Adrenal gland (tissue), 5 donors: ENCODE measurements at regions not wholly inside any gene's neighbourhood (a gene's known extent, or its start where the extent isn't known, plus 50 kb on each side); places are given as distances from the start of the nearest gene placed in this dataset.

Experiments used
- POLR2A ChIP-seq, 2 donors: fragments of 450-650 bp; IDR thresholded peaks; one replicate each; pipeline ENCODE4 v1.6.1; 2017; ENCODE audit warnings: antibody characterized with exemption in 2 of 2, mild to moderate bottlenecking in 2 of 2, moderate library complexity in 1 of 2
- TF ChIP-seq, protein P1 (sequence below), 6 experiments: fragments of 450-650 bp in 4 of 6; fragments of 200-600 bp in 2 of 6; sonication (generic) in 1 of 6; IDR thresholded peaks; 1 replicate in 5 of 6; 2 replicates in 1 of 6; pipeline versions ENCODE4 v1.5.1 to v1.8.0; 2016 to 2021; ENCODE audit warnings: antibody characterized with exemption in 6 of 6, mild to moderate bottlenecking in 2 of 6, moderate library complexity in 1 of 6
- donor health status: DM: no; HTN: no; CAD: no.

DNA sequence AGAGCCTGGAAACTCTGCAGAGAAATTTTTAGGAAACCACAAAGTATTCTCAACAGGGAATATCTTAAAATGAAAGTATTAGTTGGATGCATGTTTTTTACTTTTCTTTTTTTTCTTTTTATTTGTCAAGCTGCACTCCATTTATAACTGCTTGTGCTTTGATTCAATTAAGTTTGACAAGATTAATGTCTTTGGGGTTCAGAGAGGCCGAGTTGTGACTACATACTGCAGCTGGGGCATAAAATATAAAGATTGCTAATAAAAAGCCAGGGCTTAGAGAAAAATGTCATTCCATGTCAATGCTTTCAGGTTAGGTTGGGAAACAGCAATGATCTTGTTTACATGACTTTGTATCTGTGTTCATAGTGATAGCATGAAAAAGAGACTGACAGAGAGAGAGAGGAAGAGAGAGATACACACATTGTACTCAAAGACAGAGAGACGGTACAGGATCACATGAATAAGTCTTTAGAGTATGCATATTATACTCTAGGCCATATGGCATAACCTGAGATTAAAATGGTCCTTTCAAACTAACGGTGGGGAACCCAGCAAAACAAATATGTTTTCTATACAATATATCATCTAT, 1022.3 kb upstream of the CNTNAP5 start:
- TF ChIP-seq, protein P1, sequence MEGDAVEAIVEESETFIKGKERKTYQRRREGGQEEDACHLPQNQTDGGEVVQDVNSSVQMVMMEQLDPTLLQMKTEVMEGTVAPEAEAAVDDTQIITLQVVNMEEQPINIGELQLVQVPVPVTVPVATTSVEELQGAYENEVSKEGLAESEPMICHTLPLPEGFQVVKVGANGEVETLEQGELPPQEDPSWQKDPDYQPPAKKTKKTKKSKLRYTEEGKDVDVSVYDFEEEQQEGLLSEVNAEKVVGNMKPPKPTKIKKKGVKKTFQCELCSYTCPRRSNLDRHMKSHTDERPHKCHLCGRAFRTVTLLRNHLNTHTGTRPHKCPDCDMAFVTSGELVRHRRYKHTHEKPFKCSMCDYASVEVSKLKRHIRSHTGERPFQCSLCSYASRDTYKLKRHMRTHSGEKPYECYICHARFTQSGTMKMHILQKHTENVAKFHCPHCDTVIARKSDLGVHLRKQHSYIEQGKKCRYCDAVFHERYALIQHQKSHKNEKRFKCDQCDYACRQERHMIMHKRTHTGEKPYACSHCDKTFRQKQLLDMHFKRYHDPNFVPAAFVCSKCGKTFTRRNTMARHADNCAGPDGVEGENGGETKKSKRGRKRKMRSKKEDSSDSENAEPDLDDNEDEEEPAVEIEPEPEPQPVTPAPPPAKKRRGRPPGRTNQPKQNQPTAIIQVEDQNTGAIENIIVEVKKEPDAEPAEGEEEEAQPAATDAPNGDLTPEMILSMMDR (IDR thresholded peaks at IDR 0.05): no peak
- no peak for TF ChIP-seq POLR2A (IDR thresholded peaks at IDR 0.05)
